GM19468 (cell line): ENCODE measurements at regions not wholly inside any gene's neighbourhood (a gene's known extent, or its start where the extent isn't known, plus 50 kb on each side); places are given as distances from the start of the nearest gene placed in this dataset.
"Not testable (repeated sequence)": the region's sequence is repeated elsewhere in the genome, so short reads cannot be mapped to it uniquely, and the experiment has no call there.

Experiments used
- ATAC-seq: cut with Tn5 transposase; IDR thresholded peaks from one replicate; pipeline ENCODE4 v1.9.1; 2021; ENCODE audit warnings: mild to moderate bottlenecking, moderate library complexity, moderate number of reproducible peaks; ENCODE audit not compliant: unreplicated experiment; ENCODE audit errors: extremely low read depth

- ATAC-seq, result no peak
Observed at GRCh38 chr3:182413682-182414081, 379.6 kb upstream of the ATP11B start.

- ATAC-seq, result no peak
Observed at GRCh38 chr3:182414586-182414985, 378.7 kb upstream of the ATP11B start.

- ATAC-seq, result no peak
Observed at GRCh38 chr3:182420741-182421140, 372.6 kb upstream of the ATP11B start.

GRCh38 chr3:182424006-182424405 lies 369.3 kb upstream of the ATP11B start:
- ATAC-seq, result no peak

- ATAC-seq, result not testable (repeated sequence)
Observed at GRCh38 chr3:182425926-182426718, 367.2 kb upstream of the ATP11B start.

GRCh38 chr3:182431972-182432371 lies 361.3 kb upstream of the ATP11B start:
- ATAC-seq, result not testable (repeated sequence)

GRCh38 chr3:182435860-182436259 lies 357.4 kb upstream of the ATP11B start:
- no peak for ATAC-seq

GRCh38 chr3:182436547-182436946 lies 356.8 kb upstream of the ATP11B start:
- ATAC-seq, result no peak

GRCh38 chr3:182438398-182438797 lies 354.9 kb upstream of the ATP11B start:
- no peak for ATAC-seq

GRCh38 chr3:182440101-182440500 lies 353.2 kb upstream of the ATP11B start:
- ATAC-seq, result no peak

GRCh38 chr3:182445576-182445975 lies 347.7 kb upstream of the ATP11B start:
- ATAC-seq, result no peak

GRCh38 chr3:182450942-182451787 lies 342.1 kb upstream of the ATP11B start:
- no peak for ATAC-seq

GRCh38 chr3:182451871-182452270 lies 341.4 kb upstream of the ATP11B start:
- ATAC-seq, result no peak

- no peak for ATAC-seq
Observed at GRCh38 chr3:182455011-182455410, 338.3 kb upstream of the ATP11B start.

- ATAC-seq, result no peak
Observed at GRCh38 chr3:182460303-182460702, 333.0 kb upstream of the ATP11B start.

GRCh38 chr3:182462152-182462551 lies 331.2 kb upstream of the ATP11B start:
- ATAC-seq, result no peak

GRCh38 chr3:182464513-182465145 lies 328.7 kb upstream of the ATP11B start:
- no peak for ATAC-seq

- ATAC-seq, result no peak
Observed at GRCh38 chr3:182465301-182466185, 327.8 kb upstream of the ATP11B start.

GRCh38 chr3:182469086-182469485 lies 324.2 kb upstream of the ATP11B start:
- no peak for ATAC-seq

GRCh38 chr3:182470187-182470586 lies 323.1 kb upstream of the ATP11B start:
- ATAC-seq, result no peak
